ENCODE measurements at regions not wholly inside any gene's neighbourhood (a gene's known extent, or its start where the extent isn't known, plus 50 kb on each side); places are given as distances from the start of the nearest gene placed in this dataset.
"Not testable (repeated sequence)": the region's sequence is repeated elsewhere in the genome, so short reads cannot be mapped to it uniquely, and the experiment has no call there.

GRCh38 chr16:5159537-5159936, 61.9 kb upstream of the EEF2KMT start:
- CTCF ChIA-PET, POLR2A ChIA-PET: not testable (repeated sequence)

- ChIA-PET CTCF (no interaction called here), POLR2A (no interaction called here)
Measured at GRCh38 chr16:5158494-5158893, 60.9 kb upstream of the EEF2KMT start.

GRCh38 chr16:5156486-5156885, 58.9 kb upstream of the EEF2KMT start:
- POLR2A ChIA-PET, CTCF ChIA-PET: not testable (repeated sequence)

- CTCF ChIA-PET, POLR2A ChIA-PET: not testable (repeated sequence)
Measured at GRCh38 chr16:5154006-5154405, 56.4 kb upstream of the EEF2KMT start.

- CTCF ChIA-PET, POLR2A ChIA-PET: not testable (repeated sequence)
Measured at GRCh38 chr16:5151409-5151808, 53.8 kb upstream of the EEF2KMT start.
